ENCODE measurements at regions not wholly inside any gene's neighbourhood (a gene's known extent, or its start where the extent isn't known, plus 50 kb on each side); places are given as distances from the start of the nearest gene placed in this dataset.
"Not testable (repeated sequence)": the region's sequence is repeated elsewhere in the genome, so short reads cannot be mapped to it uniquely, and the experiment has no call there.

- no peaks in the 10 kb centered on the region for H3K36me3 ChIP-seq
- H3K4me3 ChIP-seq = no peak overlapping the region
- ATAC-seq = no peak
- no peaks in the 10 kb centered on the region for H3K4me1 ChIP-seq
- no peaks in the 10 kb centered on the region for H3K9me3 ChIP-seq
- WGBS, 2 donors (ENCODE audit: low coverage in 1 of 2) = 0% methylated on average over 1 of the region's 4 CpGs; no CpG with 5 or more reads in 1 of the 2 donors
- no peak overlapping the region for H3K27ac ChIP-seq
- H3K27me3 ChIP-seq = peaks cover 40% of the 10 kb centered on the region
- TF ChIP-seq CTCF (IDR thresholded peaks at IDR 0.05) (no peak), POLR2A (IDR thresholded peaks at IDR 0.05) (no peak)
These were observed 107.2 kb downstream of the TMEM130 start for GRCh38 chr7:98762620-98763019.

GRCh38 chr7:98763441-98763840 is 106.4 kb downstream of the TMEM130 start:
- Histone ChIP-seq H3K4me3 (no peak overlapping the region), H3K4me1 (no peaks in the 10 kb centered on the region), H3K9me3 (no peaks in the 10 kb centered on the region), H3K27ac (no peak overlapping the region), H3K27me3 (peaks cover 32% of the 10 kb centered on the region), H3K36me3 (no peaks in the 10 kb centered on the region)
- TF ChIP-seq POLR2AphosphoS5 (IDR thresholded peaks at IDR 0.05) (no peak), POLR2A (IDR thresholded peaks at IDR 0.05) (no peak), EP300 (IDR thresholded peaks at IDR 0.05) (no peak), CTCF (IDR thresholded peaks at IDR 0.05) (no peak)
- ATAC-seq = no peak
- WGBS, 2 donors (ENCODE audit: low coverage in 1 of 2) = 50 to 74% methylated on average over 7 to 8 of the region's 8 CpGs

- TF ChIP-seq CTCF (IDR thresholded peaks at IDR 0.05) (no peak), POLR2A (IDR thresholded peaks at IDR 0.05) (no peak), POLR2AphosphoS5 (IDR thresholded peaks at IDR 0.05) (no peak), EP300 (IDR thresholded peaks at IDR 0.05) (no peak)
- WGBS, 2 donors (ENCODE audit: low coverage in 1 of 2) = 63 to 88% methylated on average over 6 to 8 of the region's 8 CpGs
- no peak overlapping the region for H3K4me3 ChIP-seq
- ATAC-seq = no peak
- H3K9me3 ChIP-seq = no peaks in the 10 kb centered on the region
- H3K4me1 ChIP-seq = no peaks in the 10 kb centered on the region
- no peaks in the 10 kb centered on the region for H3K36me3 ChIP-seq
- H3K27me3 ChIP-seq = peaks cover 25% of the 10 kb centered on the region
- H3K27ac ChIP-seq = no peak overlapping the region
These were observed 104.9 kb downstream of the TMEM130 start for GRCh38 chr7:98764946-98765345.

GRCh38 chr7:98770085-98770484 is 99.7 kb downstream of the TMEM130 start:
- H3K27me3 ChIP-seq, H3K9me3 ChIP-seq, ATAC-seq, H3K4me3 ChIP-seq, H3K36me3 ChIP-seq, H3K27ac ChIP-seq, H3K4me1 ChIP-seq: not testable (repeated sequence)
- 90% methylated on average over 4 of the region's 5 CpGs; no CpG with 5 or more reads in 1 of the 2 donors for WGBS, 2 donors (ENCODE audit: low coverage in 1 of 2)

- Histone ChIP-seq H3K27me3 (peaks cover 8% of the 10 kb centered on the region), H3K4me1 (no peaks in the 10 kb centered on the region), H3K27ac (no peak overlapping the region), H3K9me3 (no peaks in the 10 kb centered on the region), H3K4me3 (no peak overlapping the region), H3K36me3 (no peaks in the 10 kb centered on the region)
- no peak for ATAC-seq
- WGBS, 2 donors (ENCODE audit: low coverage in 1 of 2) = 0% methylated on average over 1 of the region's 6 CpGs; no CpG with 5 or more reads in 1 of the 2 donors
- TF ChIP-seq POLR2AphosphoS5 (IDR thresholded peaks at IDR 0.05) (no peak), EP300 (IDR thresholded peaks at IDR 0.05) (no peak), POLR2A (IDR thresholded peaks at IDR 0.05) (no peak)
These were observed 98.3 kb downstream of the TMEM130 start for GRCh38 chr7:98771519-98771918.

- no peak for TF ChIP-seq POLR2A (IDR thresholded peaks at IDR 0.05)
- no peak for TF ChIP-seq CTCF (IDR thresholded peaks at IDR 0.05)
- TF ChIP-seq POLR2AphosphoS5 (IDR thresholded peaks at IDR 0.05) = no peak
- TF ChIP-seq EP300 (IDR thresholded peaks at IDR 0.05) = no peak
These were observed 97.7 kb downstream of the TMEM130 start for GRCh38 chr7:98771941-98772603.

More at GRCh38 chr7:98771941-98772603, 97.7 kb downstream of the TMEM130 start:
- no peak for ATAC-seq
- H3K27ac ChIP-seq = no peak overlapping the region
- H3K4me1 ChIP-seq = no peaks in the 10 kb centered on the region
- H3K36me3 ChIP-seq = no peaks in the 10 kb centered on the region
- WGBS, 2 donors (ENCODE audit: low coverage in 1 of 2) = 29 to 33% methylated on average over 14 to 22 of the region's 22 CpGs
- H3K27me3 ChIP-seq = peaks cover 8% of the 10 kb centered on the region
- no peak overlapping the region for H3K4me3 ChIP-seq
- H3K9me3 ChIP-seq = no peaks in the 10 kb centered on the region
